ENCODE measurements at regions not wholly inside any gene's neighbourhood (a gene's known extent, or its start where the extent isn't known, plus 50 kb on each side); places are given as distances from the start of the nearest gene placed in this dataset.

DNA sequence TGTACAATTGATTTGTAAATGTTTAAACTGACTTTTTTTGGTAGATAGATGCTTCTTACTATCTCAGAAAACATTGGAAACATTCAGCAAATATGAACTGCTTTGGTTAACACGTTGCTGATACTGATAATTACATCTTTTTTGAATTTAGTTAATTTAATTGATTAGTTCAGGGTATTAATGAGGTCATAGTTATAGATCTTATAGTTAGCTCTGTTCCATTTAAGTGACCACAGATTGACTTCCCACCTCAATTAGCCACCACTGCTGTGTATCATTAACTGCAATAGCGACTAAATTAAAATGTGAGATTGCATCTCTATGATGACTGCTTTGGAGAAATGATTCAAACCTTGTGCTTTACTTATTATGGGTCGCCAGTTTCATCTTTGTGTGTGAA, 407.1 kb upstream of the EDIL3 start:
- TF ChIP-seq, protein P1, sequence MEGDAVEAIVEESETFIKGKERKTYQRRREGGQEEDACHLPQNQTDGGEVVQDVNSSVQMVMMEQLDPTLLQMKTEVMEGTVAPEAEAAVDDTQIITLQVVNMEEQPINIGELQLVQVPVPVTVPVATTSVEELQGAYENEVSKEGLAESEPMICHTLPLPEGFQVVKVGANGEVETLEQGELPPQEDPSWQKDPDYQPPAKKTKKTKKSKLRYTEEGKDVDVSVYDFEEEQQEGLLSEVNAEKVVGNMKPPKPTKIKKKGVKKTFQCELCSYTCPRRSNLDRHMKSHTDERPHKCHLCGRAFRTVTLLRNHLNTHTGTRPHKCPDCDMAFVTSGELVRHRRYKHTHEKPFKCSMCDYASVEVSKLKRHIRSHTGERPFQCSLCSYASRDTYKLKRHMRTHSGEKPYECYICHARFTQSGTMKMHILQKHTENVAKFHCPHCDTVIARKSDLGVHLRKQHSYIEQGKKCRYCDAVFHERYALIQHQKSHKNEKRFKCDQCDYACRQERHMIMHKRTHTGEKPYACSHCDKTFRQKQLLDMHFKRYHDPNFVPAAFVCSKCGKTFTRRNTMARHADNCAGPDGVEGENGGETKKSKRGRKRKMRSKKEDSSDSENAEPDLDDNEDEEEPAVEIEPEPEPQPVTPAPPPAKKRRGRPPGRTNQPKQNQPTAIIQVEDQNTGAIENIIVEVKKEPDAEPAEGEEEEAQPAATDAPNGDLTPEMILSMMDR (conservative IDR thresholded peaks at IDR 0.05): no peak
- no peaks in the 10 kb centered on the region for H3K27me3 ChIP-seq (ENCODE audit: insufficient read depth, low read length)
- H3T11ph ChIP-seq (ENCODE audit: low read length): no peak overlapping the region
- H2BK5ac ChIP-seq (ENCODE audit: insufficient read length, low read length): no peak overlapping the region
- no peaks in the 10 kb centered on the region for H3K79me2 ChIP-seq (ENCODE audit: insufficient read depth, low read length)
- H3K27me3 Mint-ChIP-seq (ENCODE audit: low read depth): no peaks in the 10 kb centered on the region
- no peak overlapping the region for H2BK15ac ChIP-seq (ENCODE audit: low read depth, low read length)
- no peak for DNase-seq
- H2AFZ ChIP-seq (ENCODE audit: low read length): no peak overlapping the region
- no peaks in the 10 kb centered on the region for H3K79me1 ChIP-seq (ENCODE audit: insufficient read depth, low read depth, low read length, poor library complexity, severe bottlenecking)
- no peak overlapping the region for H2AK5ac ChIP-seq (ENCODE audit: insufficient read length, low read length)
- H4K5ac ChIP-seq (ENCODE audit: insufficient read length, low read depth, low read length): no peak overlapping the region
- no peak overlapping the region for H3K14ac ChIP-seq (ENCODE audit: insufficient read depth, low read length)
- H3K9me3 Mint-ChIP-seq: peaks cover 0 to 6% of the 10 kb centered on the region in 2 experiments; a peak in 2 of 5 replicates
- H4K91ac ChIP-seq (ENCODE audit: insufficient read length, low read depth, low read length): no peak overlapping the region
- no peak overlapping the region for H3K23ac ChIP-seq (ENCODE audit: insufficient read length, low read depth, low read length)
- no CpG with 5 or more reads among the region's 3 CpGs for WGBS (ENCODE audit: extremely low coverage, insufficient read length, low lambda C conversion rate)
- H3K56ac ChIP-seq (ENCODE audit: insufficient read length, low read depth, low read length): no peak overlapping the region
- H3K4me1 ChIP-seq (ENCODE audit: insufficient read depth, low read length): no peaks in the 10 kb centered on the region
- H3K9me3 ChIP-seq (ENCODE audit: control insufficient read depth, low read depth, low read length): no peaks in the 10 kb centered on the region
- H3K4me2 ChIP-seq (ENCODE audit: insufficient read depth, insufficient read length, low read length): no peak overlapping the region
- no peak overlapping the region for H4K8ac ChIP-seq (replicated peaks; ENCODE audit: insufficient read length, low read depth, low read length)
- no peak overlapping the region for H3K4me3 Mint-ChIP-seq
- no peak overlapping the region for H3K18ac ChIP-seq (ENCODE audit: insufficient read length, low read depth, low read length)
- H3K27ac Mint-ChIP-seq: no peak overlapping the region
- no peak overlapping the region for H2BK20ac ChIP-seq (ENCODE audit: low read depth, low read length, poor library complexity, severe bottlenecking)
- H3K4ac ChIP-seq (ENCODE audit: low read depth, low read length): no peak overlapping the region
- no peaks in the 10 kb centered on the region for H3K4me1 Mint-ChIP-seq
- H3K9ac ChIP-seq (ENCODE audit: extremely low read depth, insufficient read length, low read length): no peak overlapping the region
- peaks cover 0 to 5% (median 0%) of the 10 kb centered on the region in 3 experiments; a peak in 3 of 7 replicates for H3K36me3 Mint-ChIP-seq (ENCODE audit: insufficient read depth in 1 of 3, low read depth in 3 of 3)
- H3K23me2 ChIP-seq (ENCODE audit: insufficient read length, low read depth, low read length, poor library complexity, severe bottlenecking): no peaks in the 10 kb centered on the region
- no peak overlapping the region for H3K27ac ChIP-seq (ENCODE audit: insufficient read length, low read depth, low read length)
- H2BK120ac ChIP-seq (ENCODE audit: low read depth, low read length, poor library complexity, severe bottlenecking): no peak overlapping the region
- no peak overlapping the region for H2BK12ac ChIP-seq (ENCODE audit: insufficient read length, low read depth, low read length)
- no peaks in the 10 kb centered on the region for H4K20me1 ChIP-seq (ENCODE audit: control insufficient read depth, insufficient read depth, insufficient read length)
